ENCODE measurements at regions not wholly inside any gene's neighbourhood (a gene's known extent, or its start where the extent isn't known, plus 50 kb on each side); places are given as distances from the start of the nearest gene placed in this dataset.

GRCh38 chr11:23947883-23948282, 549.0 kb upstream of the LUZP2 start:
- TF ChIP-seq CTCF (conservative IDR thresholded peaks at IDR 0.05; ENCODE audit: control insufficient read depth, insufficient read depth, low read depth, low read length) = no peak
- no peak overlapping the region for H3K4me3 ChIP-seq (ENCODE audit: control insufficient read depth, low read depth, low read length)
- DNase-seq (ENCODE audit: low read depth) = no peak

- no peak overlapping the region for H3K4me3 ChIP-seq (ENCODE audit: control insufficient read depth, low read depth, low read length)
- no peak for TF ChIP-seq CTCF (conservative IDR thresholded peaks at IDR 0.05; ENCODE audit: control insufficient read depth, insufficient read depth, low read depth, low read length)
- no peak for DNase-seq (ENCODE audit: low read depth)
Observed at GRCh38 chr11:23948851-23949250, 548.0 kb upstream of the LUZP2 start.

- DNase-seq (ENCODE audit: low read depth) = no peak
- H3K4me3 ChIP-seq (ENCODE audit: control insufficient read depth, low read depth, low read length) = no peak overlapping the region
- TF ChIP-seq CTCF (conservative IDR thresholded peaks at IDR 0.05; ENCODE audit: control insufficient read depth, insufficient read depth, low read depth, low read length) = no peak
Observed at GRCh38 chr11:23953951-23954710, 542.7 kb upstream of the LUZP2 start.

- no peak for TF ChIP-seq CTCF (conservative IDR thresholded peaks at IDR 0.05; ENCODE audit: control insufficient read depth, insufficient read depth, low read depth, low read length)
- H3K4me3 ChIP-seq (ENCODE audit: control insufficient read depth, low read depth, low read length) = no peak overlapping the region
- DNase-seq (ENCODE audit: low read depth) = no peak
Observed at GRCh38 chr11:23954730-23955129, 542.1 kb upstream of the LUZP2 start.

- TF ChIP-seq CTCF (conservative IDR thresholded peaks at IDR 0.05; ENCODE audit: control insufficient read depth, insufficient read depth, low read depth, low read length) = no peak
- H3K4me3 ChIP-seq (ENCODE audit: control insufficient read depth, low read depth, low read length) = no peak overlapping the region
- no peak for DNase-seq (ENCODE audit: low read depth)
Observed at GRCh38 chr11:23956586-23956985, 540.3 kb upstream of the LUZP2 start.

GRCh38 chr11:23957314-23957713, 539.5 kb upstream of the LUZP2 start:
- DNase-seq (ENCODE audit: low read depth) = no peak
- TF ChIP-seq CTCF (conservative IDR thresholded peaks at IDR 0.05; ENCODE audit: control insufficient read depth, insufficient read depth, low read depth, low read length) = no peak
- no peak overlapping the region for H3K4me3 ChIP-seq (ENCODE audit: control insufficient read depth, low read depth, low read length)
